Activated CD4-positive, alpha-beta T cell treated with anti-CD3 and anti-CD28 coated beads, Interleukin-2, amount 50 U/mL, for 16 hours (primary cell): ENCODE measurements at regions not wholly inside any gene's neighbourhood (a gene's known extent, or its start where the extent isn't known, plus 50 kb on each side); places are given as distances from the start of the nearest gene placed in this dataset.

Experiments used
- DNase-seq: peaks from one replicate; pipeline ENCODE4 v3.0.0-alpha.2; 2020

DNA sequence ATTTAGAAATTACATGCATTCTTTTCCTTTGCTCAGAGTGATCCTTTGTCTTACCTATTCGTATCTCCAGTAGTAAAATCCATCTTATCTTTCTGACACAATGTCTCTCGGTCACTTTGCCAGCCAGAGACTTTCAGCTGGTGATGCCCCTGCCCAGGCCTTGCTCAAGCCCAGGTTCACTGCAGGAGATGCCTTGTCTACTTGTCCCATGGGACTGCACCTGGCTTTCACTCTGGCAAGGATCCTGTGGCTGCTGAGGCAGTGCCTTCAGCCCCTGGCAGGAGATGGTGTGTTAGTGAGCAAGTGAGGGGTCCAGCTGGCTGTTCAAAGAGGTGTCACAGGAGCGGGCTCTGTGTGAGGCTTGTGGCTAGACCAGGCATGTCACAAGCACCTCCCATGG, 1268.9 kb downstream of the OTOL1 start:
- DNase-seq = no peak

DNA sequence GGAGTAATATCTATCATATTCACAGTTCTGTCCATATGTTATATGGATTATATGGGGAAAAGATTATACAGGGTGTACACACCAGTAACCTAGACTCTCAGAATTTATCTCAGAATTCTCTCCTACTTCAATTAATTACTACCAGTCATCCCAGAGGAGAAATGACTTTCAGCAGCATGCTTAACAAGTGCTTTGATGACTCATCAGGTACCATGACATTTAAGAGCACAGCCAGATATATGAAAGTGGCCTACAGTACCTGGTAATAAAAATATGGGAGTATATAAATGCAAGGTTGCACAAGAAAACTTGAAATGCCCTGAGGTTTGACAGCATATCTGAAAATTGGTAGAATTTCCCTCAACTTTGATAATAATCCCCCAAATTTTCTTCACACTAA, 1273.0 kb downstream of the OTOL1 start:
- no peak for DNase-seq

DNA sequence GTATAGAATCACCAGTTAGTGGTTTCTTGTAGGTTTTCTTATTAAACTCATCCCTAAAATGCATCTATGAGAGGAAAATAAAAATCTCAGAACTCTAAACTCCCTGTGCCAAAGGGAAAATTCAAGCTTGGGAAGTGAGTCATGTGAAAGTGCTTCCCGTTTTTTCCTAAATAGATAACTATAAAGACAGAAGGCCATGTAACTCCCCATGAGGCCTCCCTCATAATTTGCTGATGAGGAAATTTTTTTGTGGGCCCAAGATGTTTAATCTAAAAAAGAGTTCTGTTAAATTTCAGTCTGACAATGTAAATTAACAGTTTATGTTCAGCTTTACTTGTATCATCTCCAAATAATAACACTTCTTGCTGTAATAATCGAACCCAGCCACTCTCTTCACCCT, 1273.9 kb downstream of the OTOL1 start:
- no peak for DNase-seq

DNA sequence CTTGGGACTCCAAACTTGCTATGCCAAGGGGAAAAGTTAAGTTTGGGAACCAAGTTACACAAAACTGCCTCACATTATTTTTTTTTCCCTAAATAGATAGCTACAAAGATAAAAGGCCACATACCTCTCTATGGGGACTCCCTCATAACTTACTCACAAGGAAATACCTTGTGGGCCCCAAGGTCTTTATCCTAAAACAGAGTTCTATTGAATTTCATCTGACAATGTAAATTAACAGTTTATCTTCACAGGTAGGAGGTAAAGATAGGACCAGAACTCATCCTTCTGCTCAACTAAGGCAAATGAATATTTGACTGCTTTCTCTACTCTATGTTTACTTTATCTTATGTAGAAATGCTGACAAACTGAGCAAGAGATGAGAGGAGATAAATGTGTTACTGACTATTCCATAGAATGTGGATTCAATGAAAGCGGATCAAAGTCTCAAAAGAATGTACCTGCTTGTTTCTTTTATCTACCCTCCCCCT, 1278.0 kb downstream of the OTOL1 start:
- DNase-seq = no peak

DNA sequence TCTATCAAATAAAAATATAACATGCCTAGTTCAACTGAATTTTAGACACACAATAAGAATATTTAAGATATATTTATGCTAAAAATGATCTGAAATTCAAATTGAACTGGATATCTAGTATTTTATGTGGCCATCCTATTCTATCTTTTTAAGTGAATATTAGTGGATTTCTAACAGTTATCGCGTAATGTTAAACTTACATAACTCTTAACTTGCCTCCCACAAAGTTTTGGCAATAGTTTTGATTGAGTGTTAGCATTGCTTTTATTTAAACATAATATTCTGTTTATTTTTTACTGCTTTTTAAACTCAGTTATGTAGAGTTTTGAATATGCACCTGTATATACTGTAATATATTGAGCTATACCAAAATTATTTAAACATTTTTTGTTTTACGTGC, 1279.5 kb downstream of the OTOL1 start:
- DNase-seq = no peak

DNA sequence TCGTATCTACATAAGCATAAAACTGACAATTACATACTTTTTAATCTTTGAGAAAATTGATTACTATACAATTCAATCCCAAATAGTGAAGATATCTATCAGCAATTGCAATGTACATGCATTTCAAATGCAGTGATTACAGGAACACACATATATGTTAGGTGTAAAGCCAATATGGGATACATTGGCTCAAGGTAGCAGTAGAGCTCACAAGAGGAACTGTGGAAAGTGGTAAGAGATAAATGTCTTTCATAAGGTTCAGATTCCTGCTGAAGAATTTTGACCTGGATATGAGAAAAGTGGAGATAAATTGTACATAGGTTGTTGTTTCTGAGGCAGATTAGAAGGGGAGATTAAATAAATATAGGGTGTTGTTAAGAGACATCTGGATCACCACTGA, 1280.5 kb downstream of the OTOL1 start:
- no peak for DNase-seq

DNA sequence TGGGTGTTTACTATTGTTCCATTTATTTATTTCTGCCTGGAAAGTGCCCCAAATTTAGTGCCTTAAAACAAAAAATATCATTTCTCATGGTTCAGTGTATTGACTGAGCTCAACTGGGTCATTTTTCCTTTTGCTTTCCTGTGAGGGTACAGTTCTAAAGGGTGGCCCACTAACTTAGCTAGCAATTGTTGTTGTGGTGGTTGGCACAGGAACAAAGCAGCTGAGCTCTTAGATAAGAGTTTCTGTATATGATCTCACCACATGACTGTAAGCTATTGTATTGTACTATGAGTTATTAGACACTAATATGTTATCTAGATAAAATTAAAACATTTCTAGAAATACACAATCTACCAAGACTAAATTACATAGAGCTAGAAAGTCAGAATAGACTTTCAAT, 1283.7 kb downstream of the OTOL1 start:
- DNase-seq = no peak

DNA sequence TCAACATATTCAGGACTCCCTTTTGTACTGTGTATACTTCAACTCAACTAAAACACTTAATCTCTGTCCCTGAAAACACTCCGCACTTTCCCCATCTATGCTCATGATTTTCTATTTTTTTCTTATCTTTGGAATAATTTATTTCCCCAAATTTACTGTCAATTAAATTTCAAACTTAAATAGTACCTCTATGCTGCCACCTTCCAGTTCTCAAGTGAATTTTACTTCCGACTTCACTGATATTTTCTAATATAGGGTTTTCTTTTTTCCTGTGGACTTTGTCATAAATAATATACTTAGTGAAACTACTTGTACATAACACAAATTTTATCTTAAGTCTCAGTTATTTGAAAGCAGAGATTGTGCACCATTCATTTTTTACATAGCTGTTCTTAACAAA, 1303.3 kb downstream of the OTOL1 start:
- DNase-seq = no peak

DNA sequence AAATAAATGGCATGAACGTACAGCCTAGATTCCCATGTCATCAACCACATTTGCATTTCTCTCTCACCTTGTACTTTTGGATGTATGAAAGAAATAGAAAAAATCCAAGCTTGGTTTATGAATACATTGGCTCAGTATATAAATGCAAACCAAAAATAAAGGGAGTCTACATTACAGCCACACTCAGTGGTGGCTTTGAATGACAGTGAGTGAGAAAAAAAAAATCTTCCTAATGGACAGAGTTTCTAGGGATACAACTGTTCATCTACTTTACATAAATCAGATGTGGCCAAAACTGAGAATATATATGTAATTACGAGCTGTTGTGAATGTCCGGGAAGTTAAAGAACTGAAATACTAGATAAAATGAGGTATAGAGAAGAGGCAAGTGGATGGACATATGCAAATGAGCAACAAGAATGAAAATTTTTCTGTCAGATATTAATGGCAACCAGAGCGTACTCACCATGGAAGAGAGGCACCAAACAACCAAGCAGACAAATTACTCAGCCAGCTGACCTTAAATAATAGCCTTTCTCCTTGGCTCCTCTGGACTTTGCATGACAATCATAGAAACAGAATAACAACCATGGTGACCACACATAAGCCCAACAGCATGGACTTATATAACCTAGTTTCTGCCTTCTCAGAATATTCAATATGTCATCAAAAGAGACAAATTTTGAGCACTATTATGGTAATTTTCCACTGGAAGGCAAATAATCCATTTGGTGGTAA, 1305.8 kb downstream of the OTOL1 start:
- no peak for DNase-seq

DNA sequence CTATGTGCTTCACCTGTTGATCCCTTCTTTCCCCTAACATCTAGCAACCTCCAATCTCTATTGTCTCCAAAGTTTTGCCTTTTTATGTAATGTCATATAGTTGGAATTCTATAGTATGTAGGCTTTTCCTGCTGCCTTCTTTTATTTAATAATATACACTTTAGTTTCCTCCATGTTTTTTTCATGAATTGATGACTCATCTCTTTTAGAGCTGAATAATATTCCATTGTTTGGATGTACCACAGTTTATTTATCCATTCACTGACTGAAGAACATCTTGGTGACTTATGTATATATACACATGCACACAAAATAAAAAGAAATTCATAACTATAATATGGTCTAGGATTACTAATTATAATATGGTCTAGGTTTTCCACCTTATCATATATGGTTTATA, 1314.2 kb downstream of the OTOL1 start:
- DNase-seq = no peak

DNA sequence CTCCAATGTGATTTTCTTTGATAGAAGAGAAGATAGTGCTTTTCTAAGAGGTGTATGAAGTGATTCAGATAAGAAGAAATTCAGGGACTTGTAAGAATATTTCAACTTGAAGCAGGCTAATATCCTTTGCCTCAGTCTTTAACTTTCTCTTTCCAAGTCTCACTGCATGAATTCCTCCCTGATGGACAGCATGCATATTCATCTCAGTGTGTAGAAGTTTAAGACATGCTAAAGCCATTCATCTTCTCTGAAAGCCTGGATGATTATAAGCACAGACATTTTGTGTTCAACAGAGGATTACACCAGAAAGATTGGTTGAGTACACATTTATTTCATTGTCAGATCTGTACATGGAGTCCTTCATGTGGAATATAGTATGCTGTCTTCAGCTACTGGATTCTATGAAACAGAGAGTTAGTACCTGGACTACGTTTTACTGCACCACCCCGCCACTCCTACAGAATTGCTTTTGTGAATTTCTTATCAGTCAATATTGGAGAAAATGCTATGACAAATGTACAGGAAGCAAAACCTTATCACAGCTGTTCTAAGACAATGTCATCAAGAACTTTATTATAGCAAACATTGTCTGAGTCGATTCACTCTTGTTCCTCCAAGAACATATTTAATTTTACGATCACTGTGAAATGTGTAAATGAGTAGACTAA, 1346.1 kb downstream of the OTOL1 start:
- DNase-seq = no peak

DNA sequence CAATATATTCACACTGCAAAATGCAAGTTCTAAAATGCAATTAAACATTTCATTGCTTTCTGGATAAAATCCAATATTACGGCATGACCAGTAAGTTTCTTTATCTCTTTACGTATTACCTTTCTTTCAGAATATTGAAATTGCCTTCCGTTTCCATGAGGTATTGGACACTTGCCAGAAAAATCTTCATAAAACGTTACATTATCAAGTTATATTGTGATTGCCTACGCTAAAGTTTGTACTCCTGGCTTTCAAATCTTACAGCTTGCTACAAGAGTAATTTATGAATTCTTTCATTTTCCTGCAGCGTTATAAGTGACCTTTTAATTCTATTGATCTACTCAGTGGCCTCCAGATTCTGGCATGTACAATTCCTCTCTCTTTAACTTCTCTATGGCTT, 1349.3 kb downstream of the OTOL1 start:
- no peak for DNase-seq

DNA sequence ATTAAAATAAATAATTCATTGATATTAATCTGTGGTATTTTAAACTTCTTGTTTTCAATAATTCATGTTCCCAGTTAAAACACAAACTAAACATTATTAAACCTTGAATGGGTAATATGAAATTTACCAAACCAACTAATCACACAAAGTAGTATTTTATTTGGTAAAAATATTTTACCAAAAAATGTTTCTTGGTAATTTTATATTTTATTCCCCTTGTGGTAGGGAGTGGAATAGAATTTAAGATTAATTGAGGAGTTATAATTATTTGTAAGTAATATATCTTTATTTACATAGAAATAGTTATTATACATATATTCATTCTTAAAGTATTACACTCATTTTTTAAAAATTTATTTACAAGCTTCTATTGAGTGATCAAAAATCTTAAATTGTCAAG, 1350.9 kb downstream of the OTOL1 start:
- no peak for DNase-seq

DNA sequence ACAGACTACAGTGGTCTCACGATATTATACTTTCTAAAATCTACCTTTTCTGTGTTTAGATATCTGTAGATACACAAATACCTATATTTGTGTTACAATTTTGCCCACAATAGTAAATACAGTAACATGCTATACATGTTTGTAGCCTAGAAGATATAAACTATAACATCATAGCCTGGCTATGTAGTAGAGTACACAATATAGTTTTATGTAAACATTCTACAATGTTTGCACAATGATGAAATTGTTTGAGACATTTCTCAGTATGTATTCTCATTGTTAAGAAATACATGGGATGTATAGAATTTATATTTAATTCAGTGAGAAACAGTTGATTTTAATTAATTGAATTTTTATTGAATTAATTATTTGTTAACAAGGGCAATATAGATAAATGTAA, 1367.0 kb downstream of the OTOL1 start:
- no peak for DNase-seq

DNA sequence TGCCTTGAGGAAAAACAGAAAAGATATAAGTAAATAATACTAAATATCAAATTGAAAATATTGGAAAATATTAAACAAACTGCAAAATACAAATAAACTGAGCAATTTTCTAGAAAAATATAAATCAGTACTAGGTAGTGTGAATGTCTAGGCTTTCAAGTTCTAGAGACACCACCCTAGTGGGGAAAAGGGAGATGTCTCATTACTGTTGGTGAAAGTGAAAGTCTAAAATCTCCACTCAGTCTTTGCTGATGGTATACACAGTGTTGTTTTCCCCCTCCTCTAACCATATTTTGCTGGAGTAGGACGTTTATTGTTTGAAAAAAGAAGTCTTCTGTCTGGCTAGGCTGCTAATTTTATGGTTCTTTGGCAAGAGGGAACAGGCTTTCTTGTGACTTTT, 1368.9 kb downstream of the OTOL1 start:
- no peak for DNase-seq

DNA sequence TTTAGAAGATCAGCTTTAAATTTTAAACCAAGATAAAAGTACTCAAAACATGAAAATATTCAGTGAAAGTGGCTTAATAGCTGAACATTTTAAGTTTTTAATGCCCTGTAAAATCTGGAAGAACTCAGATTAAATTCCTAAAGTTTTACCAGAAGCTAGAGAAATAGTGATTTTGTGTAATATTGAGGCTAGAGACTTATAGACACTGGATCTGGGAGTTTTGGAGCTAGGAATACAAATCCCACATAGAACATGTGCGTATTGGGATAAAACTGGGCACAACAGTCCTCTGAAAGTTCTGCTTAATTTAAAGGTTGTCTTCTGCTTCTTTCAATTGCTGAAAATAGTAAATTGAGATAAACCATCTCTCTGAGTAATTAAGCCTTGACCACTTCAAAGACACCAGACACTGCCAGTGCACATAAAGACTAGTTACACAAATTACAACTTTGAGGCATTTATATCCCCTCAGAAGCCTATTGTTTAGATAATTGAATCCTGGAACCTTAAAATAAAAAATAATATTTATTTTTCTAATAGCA, 1382.5 kb downstream of the OTOL1 start:
- DNase-seq = no peak

DNA sequence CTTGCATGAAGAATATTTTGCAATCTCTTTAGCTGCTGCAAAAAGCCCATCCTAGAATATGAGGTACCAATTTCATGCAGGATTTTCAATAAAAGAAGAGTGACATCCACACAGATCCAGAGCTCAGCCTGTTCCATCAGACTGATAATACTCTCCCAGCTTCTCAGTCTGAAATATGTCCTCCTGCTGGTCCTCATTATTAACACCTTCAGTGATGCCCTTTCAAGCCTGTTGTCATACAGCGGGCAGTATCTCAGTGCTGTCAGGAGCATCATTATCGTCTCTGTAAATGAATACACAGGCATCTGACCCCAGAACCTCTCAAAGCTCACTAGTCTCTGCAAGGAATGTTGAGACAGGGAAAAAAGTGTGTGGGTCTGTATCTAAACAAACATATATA, 1387.8 kb downstream of the OTOL1 start:
- DNase-seq = no peak

DNA sequence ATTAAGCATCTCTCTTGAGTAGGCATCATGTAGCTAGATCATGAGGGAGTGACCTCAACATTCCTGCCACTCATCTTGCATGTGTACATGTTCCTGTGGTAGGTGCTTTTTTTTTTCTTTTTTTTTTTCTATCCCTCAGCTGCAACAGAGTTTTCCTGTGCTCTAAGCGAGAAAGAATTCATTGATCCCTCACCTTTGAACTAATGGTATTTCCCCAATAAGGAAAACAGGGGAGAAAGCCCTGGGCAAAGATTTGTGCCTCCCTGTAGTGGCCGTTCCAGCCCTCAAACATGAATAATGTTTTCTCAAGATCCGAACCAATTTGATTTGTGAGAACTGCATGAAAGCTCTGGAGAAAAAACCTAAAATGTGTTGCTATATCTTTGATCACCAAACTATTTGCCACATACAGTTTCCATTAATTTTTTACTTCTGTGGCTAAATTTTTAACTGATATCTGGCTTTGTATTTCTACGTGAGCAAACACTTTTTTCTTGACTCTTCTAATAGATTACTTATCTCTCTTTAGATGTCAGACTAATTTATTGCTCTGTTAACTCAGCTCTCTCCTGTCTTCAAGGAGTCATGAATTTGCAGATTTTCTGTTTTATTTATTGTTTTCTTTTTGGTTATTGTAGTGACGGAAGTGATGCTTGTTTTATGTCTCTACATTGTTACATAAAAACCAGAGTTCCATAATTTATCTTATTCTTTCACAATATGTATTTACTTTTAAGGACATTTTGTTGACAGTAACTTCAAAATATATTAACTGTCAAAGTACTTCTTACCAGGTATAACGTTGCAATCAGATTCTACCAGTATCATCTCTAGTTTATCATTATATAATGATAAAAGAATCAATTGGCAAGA, 1396.5 kb downstream of the OTOL1 start:
- no peak for DNase-seq

DNA sequence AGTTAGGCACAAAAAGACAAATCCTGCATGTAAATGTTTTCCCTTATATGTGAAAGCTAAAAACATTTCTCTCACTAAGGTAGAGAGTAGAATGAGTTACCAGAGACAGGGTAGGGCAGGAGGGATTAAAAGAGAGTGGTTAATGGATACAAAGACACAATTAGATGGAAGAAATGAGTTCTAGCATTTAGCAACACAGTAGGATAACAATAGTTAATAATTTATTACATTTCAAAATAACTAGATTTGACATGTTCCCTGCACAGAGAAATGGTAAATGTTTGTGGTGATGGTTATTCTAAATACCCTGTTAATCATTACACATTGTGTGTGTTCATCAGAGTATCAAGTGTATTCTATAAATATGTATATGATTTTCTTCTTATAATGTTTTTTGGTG, 1400.7 kb downstream of the OTOL1 start:
- no peak for DNase-seq

DNA sequence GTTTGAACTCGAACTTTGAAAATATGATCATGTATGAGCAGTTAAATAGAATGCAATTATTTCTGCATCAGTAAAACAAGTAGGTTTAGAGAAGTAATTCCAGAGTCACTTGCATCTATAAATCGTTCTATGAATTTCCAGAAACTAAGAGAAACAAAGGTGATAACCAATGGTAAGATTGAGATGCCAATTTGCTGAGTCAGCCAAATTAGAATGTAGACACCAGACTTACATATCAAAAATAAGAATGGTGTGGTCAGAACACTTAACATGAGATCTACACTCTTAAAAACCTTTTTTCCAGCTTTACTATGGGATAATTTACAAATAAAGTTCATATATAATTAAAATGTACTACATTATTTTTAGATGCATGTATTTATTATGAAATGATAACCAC, 1435.9 kb downstream of the OTOL1 start:
- DNase-seq = no peak

DNA sequence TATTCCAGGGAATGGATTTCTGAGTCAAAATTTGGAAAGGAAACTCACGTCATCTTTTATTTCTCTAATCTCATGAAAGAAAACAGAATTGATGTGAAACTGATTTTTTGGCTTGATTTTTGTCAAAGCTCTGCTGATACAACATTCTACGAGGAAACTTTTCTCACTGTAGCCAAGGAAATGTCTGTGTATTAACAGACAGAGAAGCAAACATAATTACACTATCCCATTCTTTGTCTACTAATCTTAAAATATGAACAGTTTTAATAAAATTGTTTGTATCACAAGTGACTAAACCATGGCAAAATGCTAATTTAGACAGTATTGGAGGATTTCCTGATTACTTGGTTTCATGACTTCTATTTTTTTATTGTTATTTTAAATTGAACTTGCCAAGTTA, 1437.0 kb downstream of the OTOL1 start:
- no peak for DNase-seq

DNA sequence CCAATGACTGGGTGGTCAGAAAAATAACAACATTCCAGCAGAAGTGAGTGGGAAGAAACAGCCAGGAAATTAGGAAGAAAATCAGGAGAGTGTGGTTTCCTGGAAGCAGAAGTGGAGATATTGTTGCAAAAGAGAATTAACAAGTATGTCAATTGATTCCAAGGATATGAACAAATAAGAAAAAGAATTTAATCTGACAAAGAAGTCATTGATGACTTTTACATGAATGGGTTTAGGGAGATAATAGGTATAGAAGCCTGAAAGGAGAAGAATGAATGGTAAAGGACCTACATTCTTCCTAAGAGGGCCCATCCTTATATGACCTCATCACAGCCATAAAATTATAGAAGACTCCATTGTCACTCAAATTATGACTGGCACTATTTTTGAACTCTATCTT, 1440.1 kb downstream of the OTOL1 start:
- no peak for DNase-seq

DNA sequence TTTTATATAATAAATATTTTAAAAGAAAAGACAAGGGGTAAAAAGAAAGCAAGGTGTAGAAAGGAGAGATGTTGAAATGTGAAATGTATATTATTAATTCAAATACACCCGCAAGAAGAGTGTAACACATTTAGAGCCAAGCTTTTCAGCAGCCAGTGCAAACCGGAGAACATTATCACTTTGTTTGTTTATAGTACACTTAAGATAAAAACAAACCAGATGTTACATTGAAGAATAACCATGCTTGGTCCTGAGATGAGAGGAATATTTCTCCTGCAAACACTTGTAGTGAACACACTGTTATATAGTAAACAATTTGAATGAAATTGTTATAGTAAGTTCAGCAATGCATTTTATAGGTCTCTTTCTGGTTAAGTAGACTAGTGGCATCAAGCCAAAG, 1441.5 kb downstream of the OTOL1 start:
- DNase-seq = no peak

DNA sequence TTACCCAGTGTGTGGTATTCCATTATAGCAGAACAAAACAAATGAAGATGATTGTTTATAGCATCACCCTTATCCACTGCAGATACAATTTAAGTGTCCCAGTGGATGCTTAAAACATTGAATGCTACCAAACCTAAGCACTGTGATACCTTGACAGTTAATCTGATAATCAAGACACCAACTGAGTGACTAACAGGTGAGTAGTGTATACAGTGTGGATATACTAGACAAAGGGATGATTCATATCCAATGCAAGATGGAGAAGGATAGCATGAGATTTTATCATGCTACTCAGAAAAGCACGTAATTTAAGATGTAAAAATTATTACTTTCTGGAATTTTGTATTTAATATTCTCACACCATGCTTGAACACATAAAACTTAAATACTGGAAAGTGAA, 1449.0 kb downstream of the OTOL1 start:
- no peak for DNase-seq
